ENCODE measurements at regions not wholly inside any gene's neighbourhood (a gene's known extent, or its start where the extent isn't known, plus 50 kb on each side); places are given as distances from the start of the nearest gene placed in this dataset.

DNA sequence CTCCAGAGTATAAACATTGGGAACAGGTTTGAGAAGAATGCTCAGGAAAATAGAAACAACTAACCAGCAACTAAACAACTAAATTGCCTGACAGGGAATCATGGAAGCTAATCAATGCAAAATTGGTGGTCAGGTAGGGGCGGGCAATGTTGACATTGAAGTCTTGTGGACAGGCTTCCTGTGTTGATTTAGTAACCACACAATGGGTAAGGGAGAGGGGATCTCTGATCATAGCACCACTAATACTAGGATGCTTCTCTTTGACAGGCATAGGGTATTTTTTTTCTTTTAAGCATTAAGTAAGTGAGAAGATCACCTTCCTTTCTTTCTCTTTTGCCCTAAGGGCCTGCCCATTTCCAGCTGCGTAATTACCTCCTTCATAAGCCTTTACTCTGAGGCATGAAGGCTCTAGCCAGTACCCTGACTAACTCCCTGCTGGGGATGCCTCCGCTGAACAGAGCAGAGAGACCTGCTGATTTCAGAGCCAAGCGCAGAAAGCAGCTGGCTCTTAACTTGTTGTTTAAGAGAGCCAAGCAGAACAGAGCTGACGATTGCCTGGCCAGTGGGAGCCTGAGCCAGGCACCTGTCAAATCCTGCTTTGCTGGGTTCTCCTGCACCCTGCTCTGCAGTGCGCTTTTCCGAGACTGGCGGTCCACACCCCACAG lies 118.7 kb downstream of the BMP2 start:
- no peak for DNase-seq (ENCODE audit: low read depth)

DNA sequence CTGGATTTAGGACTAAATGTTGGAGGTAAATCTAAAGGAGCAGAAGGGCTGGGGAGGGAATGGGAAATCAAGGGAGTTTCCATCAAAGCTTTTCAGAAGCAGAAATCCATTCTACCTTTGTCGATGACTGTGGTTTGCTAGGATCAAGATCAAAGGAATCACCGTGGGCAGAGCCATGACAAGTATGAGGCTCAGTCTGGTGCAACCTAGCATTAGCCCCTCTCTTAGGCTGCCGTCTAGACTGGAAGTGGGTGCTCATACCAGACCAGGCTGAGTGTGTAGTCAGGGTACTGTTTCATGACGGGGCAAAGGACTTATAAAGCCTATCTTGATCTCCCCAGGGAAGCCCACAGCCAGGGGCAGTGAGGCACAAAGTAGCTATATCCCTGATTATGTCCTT lies 120.5 kb downstream of the BMP2 start:
- DNase-seq (ENCODE audit: low read depth), result no peak

DNA sequence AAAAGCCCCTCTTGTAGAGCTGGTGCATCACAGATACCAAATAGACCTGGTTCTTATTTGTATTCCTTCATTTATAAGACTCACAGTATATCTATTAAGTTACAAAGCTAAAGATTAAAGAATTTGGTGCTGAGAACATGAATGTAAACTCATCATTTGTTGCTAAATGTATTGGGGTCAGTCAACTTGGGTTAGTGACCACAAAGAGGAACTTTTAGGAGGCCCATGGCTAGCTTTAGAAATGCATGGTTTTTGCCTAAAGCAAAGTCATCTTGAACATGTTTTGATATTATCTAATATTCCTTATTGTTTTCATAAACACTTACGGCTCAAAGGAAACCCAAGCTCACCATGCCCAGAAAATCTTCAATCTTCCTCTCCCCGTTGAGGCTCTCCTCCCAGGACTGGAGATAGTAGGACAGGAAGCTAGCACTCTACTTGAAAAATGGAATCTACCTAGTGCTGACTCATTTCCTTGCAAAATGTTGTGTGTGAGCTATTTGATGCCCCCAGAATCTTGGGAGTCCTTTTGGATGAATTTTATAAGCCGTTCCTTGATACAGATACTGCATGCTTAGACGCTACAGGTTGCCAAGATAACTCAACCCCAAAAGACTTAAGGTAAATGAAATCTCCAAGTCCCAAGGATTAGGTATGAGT lies 121.4 kb downstream of the BMP2 start:
- DNase-seq (ENCODE audit: low read depth), result no peak

DNA sequence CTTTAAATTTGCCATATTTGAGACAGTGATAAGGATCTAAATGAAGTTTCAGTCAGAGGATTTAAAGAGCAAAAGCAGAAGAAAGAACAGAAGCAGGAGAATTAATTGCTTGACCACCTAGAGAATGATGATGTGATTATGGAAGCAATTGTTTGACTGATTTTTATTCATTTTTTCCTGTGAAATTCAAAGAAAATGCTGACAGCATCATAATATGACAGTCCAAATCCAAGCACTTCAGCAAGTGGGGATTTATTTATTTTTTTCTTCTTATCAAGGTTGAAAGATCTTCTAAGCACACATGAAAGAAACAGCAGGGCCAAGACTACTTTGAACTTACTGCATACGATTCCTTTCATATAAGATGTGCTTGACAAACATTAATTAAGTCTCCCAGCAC lies 125.2 kb downstream of the BMP2 start:
- no peak for DNase-seq (ENCODE audit: low read depth)

DNA sequence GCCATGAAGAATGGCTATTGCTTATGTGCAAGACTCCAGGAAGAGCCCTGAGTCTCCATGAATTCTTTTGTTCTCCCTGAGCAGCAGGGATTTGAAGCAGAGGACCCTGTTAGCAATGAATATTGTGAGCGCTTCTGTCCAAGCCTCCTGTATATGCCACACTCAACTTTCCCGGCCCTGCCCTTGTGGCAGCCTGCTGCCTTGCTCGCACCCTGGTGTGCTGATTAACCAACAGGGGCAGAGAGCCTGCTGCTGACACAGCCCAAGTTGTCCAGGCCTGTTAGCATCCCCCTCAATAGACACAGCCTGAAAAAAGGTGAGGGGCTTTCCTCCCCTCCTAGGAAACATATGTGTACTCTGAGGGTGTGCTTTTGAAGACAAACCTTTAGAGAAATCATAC lies 131.4 kb downstream of the BMP2 start:
- DNase-seq (ENCODE audit: low read depth), result no peak

DNA sequence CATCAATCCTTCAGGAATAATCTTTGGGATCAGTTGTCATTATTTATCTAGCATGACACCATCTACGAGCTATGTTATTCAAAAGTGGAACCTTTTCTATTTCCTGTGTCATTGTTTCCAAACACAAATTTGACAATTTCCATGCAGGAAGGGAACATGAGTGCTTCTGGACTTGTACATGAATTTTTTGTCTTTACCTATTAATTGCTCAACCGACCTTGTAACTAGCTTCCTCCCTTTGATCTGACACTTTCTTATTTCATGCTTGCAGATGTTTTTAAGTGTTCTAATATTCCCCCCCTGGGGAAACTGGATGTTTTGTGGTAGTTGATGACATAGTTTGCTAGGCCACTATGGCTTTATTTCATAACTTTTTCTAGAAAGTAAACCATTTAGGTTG lies 139.4 kb downstream of the BMP2 start:
- no peak for DNase-seq (ENCODE audit: low read depth)

DNA sequence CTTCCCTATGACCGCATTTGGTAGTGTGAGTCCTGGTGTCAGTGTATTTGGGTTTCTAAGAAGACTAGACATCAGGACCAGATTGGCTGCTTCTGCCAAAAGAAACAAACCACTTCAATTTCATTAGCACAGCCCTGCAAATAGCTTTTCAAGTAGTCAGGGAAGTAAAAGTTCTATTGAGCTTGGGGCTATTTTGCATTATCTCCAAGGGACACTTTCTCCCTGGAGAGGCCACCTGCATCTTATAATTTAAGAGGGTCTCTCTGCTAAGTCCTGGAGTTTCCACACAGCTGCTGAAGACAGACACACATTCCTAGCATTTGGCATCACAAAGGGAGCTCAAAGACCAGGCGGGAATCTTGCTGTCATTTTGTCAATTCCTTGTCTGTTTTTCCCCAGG lies 141.2 kb downstream of the BMP2 start:
- DNase-seq (ENCODE audit: low read depth), result no peak

DNA sequence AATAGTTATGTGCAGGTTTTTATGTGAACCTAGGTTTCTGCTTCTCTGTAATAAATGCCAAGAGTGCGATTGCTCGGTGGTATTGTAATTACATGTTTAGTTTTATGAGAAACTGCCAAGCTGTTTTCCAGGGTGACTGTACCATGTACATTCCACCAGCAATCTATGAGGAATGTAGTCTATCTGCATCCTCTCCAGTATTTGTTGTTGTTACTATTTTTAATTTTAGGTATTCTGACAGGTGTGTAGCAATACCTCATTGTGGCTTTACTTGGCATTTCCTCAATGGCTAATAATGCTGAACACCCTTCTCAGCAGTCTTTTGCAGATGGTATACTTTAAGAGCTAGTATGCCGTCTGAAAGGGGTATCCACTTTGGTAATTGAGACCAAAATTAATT lies 142.1 kb downstream of the BMP2 start:
- DNase-seq (ENCODE audit: low read depth), result no peak

DNA sequence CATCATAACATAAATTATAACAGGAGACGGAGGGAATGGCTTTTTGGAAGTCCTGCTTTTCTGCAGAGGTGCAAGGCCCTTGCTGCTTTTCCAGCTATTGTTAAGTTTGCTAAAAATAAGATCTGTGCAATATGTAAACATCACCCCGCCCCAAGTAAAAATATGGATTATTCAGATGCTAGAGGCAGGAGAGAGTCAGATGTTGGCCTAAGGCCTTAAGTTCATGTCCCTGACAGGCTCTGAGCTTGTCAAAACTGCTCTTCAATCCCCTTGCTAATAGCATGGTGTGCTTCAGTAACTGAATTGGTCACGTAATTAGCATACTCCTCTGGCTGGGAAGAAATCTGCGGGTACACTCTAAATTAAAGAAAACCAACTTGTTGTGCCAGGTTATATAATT lies 147.5 kb downstream of the BMP2 start:
- DNase-seq (ENCODE audit: low read depth), result no peak

DNA sequence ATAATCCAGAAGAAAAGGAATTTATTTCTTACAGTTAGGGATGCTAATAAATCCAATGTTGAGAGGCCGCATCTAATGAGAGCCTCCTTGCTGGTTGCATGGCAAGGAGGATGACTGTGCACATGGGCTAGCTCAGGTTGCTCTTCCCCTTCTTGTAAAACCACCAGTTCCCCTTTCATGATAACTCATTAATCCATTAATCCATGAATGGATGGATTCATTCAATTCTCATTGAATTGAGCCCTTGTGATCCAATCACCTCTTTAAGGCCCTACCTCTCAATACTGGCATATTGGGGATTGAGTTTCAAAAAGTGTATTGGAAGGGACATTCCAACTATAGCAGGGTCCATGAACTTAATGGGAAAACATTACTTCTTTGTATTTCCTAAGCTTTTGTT lies 149.5 kb downstream of the BMP2 start:
- no peak for DNase-seq (ENCODE audit: low read depth)

DNA sequence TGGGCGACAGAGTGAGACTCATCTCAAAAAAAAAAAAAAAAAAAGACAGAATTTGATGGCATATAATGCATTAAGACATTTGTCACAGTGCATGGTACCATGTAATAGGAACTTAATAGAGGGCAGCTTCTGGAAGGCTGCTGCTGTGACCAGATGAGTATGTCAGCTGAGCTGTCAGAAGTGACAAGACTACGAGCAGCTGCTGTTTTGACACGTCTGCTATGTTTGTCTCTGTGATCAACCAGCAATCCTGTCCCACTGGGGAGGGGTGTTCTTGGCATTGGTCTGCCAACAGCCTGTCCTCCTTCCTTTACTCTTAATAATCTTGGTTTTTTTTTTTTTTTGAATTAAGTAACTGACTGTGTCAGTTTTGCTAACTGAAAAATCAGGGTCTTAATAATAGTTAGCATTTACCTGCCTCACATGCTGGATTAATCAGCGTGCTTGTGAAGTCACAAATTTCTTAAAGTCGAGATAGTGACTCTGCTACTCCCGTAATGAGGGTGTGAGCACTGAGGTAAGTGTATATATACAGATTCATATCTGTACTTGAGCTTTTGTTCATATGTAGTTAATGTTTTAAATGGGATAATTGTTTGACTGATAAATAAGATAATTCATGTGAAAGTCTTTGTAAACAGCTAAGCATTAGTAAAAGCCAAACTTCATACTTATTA lies 152.4 kb downstream of the BMP2 start:
- DNase-seq (ENCODE audit: low read depth), result no peak

DNA sequence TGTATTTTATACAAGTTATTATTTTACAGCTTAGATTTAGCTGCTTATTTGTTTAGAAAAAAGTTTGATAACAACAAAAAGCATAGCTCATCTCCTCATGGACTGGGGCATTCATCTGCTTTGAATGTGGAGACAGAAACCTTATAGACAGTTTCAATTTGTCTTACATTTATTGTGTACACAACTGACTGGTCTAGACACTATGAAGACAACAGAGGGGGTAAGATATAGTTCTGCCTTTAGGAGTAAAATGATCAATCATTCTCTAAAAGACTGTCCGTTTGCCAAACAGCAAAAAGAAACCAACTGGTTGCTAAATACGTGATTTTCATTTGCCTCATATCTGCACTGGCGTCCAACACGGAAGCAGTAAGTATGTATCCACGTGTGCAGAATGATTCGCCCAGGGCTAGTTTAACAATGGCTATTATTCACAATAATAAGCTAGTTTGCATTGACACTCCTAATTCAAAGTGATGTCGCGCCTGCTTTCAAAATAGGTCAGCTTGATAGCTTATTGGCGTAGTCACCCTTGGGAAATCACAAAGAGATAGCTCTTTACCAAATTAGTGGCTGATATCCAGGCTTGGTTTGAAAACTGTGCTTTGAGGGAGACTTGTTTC lies 153.6 kb downstream of the BMP2 start:
- no peak for DNase-seq (ENCODE audit: low read depth)

DNA sequence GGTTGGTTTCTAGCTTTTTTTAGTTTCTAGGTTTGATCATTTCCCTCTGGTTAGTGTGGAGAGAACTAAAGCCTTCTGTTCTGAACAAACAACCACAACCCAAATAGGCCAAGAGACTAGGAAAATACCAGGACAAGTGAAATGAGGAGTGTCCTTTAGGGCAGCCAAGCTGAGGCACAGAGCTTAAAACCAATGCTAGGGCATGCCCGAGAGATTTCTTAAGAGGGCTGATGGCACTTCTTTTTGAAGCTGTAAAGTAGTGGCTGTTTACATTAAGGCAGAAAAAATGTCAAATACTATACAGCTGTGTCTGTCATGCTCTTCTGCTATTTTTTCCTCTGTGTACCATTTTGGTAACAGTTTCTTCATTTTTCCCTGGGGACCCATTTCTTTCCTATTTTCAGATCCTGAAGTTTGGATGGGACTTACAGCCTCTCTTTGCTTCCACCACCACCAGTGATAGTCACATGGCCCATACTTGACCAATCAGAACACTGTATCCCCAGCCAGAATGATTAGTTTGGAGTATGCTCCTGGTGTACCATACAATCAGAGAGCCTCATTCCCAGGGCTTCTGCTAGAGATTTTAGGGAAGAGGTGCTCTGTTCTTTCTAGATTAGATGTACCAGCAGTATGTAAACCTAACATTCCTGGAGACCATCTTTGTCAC lies 154.4 kb downstream of the BMP2 start:
- DNase-seq (ENCODE audit: low read depth), result no peak

DNA sequence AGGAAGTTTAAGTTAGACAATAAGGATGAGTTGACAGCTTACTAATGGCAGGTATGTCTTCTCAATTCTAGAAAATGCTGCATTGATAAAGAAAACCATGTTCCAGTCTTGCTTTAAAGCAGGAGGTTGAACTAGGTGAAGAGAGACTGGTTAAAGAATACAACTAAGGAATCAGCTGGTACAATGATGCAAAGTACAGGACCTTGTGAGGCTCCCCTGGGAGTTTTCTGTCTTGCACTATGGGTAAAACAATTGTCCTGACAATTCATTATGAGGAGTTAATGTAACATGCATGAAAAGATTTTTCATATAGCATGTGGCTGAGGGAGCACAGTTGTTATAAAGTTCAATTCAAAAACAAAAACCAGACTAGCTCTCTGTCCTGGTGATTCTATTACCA lies 157.2 kb downstream of the BMP2 start:
- no peak for DNase-seq (ENCODE audit: low read depth)

DNA sequence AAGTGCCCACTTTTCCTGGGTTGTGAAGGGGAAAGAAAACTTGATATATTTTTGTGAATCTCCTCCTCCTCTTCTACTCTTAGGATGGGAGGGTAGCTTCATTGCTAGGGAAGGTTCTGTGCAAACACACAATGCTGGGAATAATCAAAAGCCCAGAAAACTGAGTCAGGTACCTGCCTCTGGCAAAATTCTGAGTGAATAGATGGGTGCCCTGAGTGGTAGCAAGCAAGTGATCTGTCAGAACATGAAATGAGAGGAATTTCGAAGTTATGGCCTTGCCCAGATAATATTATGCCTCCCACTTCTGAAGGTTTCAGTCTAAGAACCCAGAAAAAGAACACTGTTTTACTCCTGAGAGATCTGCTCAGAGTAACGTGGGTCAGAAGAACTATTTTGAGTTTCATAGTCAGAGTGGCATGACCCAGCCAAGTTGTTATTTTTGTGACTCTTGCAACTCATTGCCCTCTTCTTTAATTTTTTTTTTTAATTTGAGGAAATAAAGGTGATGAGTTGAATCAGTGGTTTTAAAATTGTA lies 158.3 kb downstream of the BMP2 start:
- DNase-seq (ENCODE audit: low read depth), result no peak

DNA sequence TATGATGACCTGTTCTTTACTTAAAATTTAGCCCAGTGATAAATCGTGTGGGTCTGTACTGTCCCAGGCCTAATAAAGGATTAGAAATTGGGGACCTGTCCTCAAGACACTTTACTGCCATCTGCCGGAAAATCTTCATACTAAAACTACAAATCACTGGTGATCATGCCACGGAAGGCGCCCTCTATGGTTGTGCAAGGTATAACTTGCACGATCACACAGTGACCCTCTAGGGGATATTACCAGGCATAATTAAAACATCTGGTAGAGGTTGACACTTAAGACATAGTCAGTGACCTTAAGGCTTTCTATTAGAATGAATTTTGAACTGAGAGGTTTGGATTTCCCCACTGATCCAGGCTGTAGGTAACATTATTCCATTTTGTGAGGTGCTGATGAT lies 172.6 kb downstream of the BMP2 start:
- no peak for DNase-seq (ENCODE audit: low read depth)

DNA sequence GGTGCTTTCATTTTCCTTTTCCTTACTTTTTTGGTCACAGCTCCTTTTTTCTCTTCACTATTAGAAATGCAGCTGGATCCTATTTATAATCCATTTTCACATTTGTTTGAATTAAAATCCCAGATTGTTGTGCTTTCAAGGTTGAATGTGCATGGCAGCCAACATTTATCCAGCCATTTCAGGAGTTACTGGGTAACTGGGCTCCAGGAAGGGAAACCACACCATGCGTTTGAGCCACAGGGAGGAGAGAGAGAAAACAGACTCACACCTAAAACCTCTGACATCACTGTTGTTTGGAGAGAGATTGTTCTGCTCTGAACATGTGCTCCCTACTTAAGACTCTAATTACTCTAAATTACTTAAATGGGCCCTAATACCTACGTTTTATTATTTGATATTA lies 173.4 kb downstream of the BMP2 start:
- no peak for DNase-seq (ENCODE audit: low read depth)

DNA sequence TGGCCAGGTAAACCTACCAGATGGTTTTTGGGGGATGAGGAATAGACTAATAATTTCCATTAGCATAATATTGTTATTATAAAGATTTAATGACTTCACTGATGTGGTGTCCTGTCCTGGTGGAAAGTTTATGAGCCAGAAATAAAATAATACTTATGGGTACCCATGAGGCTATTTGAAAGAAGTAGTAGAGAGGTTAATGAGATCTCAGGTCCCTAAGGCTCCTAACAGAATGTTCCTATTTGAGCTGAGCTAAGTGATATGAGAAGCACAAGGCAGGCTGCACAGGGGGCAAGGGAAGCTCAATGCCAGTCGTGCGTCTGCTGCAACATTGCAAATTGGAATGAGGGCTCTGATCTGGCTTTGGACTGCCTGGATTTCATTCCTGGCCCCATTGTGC lies 174.1 kb downstream of the BMP2 start:
- no peak for DNase-seq (ENCODE audit: low read depth)

DNA sequence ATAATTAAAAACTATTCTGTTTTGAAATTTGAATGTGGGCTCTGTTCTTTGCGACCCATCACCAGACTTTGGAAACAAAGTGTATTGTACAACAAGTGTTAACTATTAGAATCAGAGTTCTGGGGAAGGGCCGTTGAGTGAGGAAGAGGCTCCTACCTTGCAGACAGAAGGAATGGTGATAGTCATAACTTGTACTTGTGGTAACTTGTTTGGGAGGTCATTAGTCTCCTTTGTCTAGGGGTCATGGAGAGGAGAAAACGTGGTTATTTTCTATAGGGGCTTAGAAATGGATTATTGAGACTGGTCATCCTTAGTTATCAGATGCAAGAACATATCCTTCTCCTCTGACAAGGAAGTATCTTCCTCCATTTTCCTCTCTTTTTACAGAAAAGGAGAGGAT lies 174.8 kb downstream of the BMP2 start:
- no peak for DNase-seq (ENCODE audit: low read depth)

DNA sequence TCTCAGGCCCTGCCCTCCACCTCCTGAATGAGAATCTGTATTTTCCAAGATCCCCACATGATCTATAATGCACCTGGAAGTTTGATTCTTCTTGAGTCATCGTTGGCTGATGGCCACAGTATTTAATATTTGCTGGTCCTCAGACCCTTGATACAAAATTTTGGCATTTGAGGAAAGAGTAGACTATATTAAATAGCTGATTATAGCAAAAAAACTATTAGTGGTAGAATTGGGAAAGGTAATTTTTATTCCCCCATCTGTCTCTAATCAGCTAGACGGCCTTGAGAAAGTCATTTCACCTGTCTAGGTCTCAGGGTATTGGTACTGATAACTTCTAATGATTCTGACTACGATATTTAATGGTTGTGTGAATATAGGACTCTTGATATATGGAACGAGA lies 176.8 kb downstream of the BMP2 start:
- DNase-seq (ENCODE audit: low read depth), result no peak

DNA sequence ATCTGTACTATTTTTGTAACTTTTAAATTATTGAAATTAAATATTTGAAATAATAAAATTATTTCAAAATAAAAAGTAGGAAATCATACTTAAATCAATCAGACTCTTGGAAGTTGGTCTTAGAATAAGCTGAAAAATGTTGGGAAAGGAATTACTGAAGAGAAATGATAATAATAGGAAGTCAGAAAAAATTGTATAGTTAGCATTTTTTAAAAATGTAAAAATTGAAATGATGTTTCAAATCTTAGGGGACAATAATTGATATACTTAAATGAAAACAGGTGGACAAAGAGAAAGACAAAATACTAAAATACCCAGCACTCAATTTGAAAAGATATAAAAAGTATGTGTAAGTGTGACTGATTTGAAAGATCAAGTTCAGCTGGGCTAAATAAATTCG lies 186.1 kb downstream of the BMP2 start:
- no peak for DNase-seq (ENCODE audit: low read depth)

DNA sequence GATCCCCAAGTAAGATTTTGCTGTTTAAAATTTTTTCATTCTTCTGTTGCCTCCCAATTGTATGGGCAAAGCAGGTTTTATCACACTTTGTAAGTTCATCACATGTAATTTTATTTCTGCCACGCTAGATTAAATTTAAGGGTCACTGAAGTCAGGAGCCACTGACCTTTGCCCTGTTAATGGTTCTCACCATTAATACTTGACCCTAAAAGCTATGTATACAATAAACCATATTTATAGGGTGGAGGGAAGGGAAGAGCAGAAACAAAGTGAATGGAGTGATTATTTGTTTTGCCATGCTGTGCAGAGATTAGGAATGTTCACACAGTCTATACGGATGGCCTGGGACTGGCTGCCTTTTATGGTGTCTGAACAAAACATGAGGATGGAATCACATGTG lies 186.7 kb downstream of the BMP2 start:
- DNase-seq (ENCODE audit: low read depth), result no peak
